MG63 (cell line): ENCODE measurements at regions not wholly inside any gene's neighbourhood (a gene's known extent, or its start where the extent isn't known, plus 50 kb on each side); places are given as distances from the start of the nearest gene placed in this dataset.

ENCODE experiments used
- DNase-seq: peaks from one replicate; pipeline ENCODE4 v3.0.0-alpha.2; 2020
- H3K27me3 ChIP-seq: fragments of 250-450 bp; sonication (Bioruptor Pico); 2 replicates; pipeline ENCODE4 v1.5.1; 2020; ENCODE audit warnings: mild to moderate bottlenecking, moderate library complexity
- H3K36me3 ChIP-seq: fragments of 250-450 bp; sonication (Bioruptor Pico); 2 replicates; pipeline ENCODE4 v1.5.1; 2020; ENCODE audit warnings: mild to moderate bottlenecking, moderate library complexity
- H3K4me3 ChIP-seq: fragments of 250-450 bp; sonication (Bioruptor Pico); 2 replicates; pipeline ENCODE4 v1.5.1; 2020; ENCODE audit warnings: mild to moderate bottlenecking, moderate library complexity
- H3K9me3 ChIP-seq: fragments of 250-450 bp; sonication (Bioruptor Pico); 2 replicates; pipeline ENCODE4 v1.5.1; 2020; ENCODE audit warnings: mild to moderate bottlenecking, moderate library complexity

DNA sequence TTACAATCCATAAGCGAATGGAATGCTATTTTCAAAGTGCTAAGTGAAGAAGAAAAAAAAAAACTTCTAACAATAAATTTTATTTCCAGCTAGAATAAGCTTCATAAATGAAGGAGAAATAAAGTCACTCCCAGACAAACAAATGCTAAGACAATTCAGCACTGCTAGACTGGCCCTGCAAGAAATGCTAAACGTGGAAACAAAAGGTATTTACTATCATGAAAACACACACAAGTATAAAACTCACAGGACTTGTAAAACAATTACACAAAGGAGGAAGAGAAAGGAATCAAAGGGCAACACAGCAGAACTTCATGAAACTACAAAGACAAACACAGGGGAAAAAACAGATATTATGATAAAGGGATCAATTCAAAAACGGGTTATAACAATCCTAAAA lies 85.8 kb upstream of the NELL2 start:
- H3K36me3 ChIP-seq: no peaks in the 10 kb centered on the region
- DNase-seq: no peak
- no peaks in the 10 kb centered on the region for H3K27me3 ChIP-seq
- no peak overlapping the region for H3K4me3 ChIP-seq
- H3K9me3 ChIP-seq: no peaks in the 10 kb centered on the region

DNA sequence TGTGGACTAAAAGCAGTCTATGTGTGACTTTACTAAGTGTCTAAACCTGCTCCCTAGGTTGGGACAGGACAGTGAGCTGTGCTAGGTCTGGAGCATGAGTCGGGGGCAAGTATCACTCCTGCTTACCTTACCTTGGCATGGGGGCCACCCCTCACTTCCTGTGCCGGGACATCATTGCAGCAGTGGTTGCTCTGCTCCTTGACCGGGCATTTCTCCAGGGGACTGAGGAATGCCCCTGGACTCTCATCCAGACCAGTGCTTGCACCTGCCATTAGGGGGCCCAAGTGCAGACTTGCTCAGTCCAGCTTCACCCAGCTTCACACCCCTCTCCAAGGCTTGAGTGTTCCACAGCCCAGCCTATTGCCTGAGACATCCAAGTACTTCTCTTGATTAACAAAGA lies 84.7 kb upstream of the NELL2 start:
- H3K9me3 ChIP-seq: no peaks in the 10 kb centered on the region
- H3K4me3 ChIP-seq: no peak overlapping the region
- H3K27me3 ChIP-seq: no peaks in the 10 kb centered on the region
- peak; percentile 6 for DNase-seq
- no peaks in the 10 kb centered on the region for H3K36me3 ChIP-seq

GRCh38 chr12:44960423-44960822 lies 84.3 kb upstream of the NELL2 start:
- Histone ChIP-seq H3K36me3 (no peaks in the 10 kb centered on the region), H3K27me3 (no peaks in the 10 kb centered on the region), H3K9me3 (no peaks in the 10 kb centered on the region), H3K4me3 (no peak overlapping the region)
- DNase-seq: no peak

DNA sequence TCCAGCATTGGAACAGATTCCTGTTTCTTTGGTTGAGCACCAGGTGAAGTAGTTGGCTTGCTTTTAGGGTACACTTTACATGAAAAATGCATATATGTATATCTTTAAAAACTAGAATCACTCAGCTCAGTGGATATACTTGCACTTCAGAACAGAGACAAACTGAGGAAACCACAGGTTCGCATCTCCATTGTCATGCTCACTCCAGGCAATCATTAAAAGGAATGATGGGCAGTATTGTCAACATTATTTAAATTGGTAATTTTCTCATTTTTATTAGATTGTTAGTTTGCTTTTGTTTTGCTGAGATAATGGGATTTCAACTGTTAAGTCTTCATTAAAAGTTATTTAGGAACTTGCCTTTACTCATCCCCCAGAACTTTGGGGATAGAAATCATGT lies 71.0 kb upstream of the NELL2 start:
- H3K4me3 ChIP-seq: no peak overlapping the region
- H3K9me3 ChIP-seq: no peaks in the 10 kb centered on the region
- H3K27me3 ChIP-seq: no peaks in the 10 kb centered on the region
- no peaks in the 10 kb centered on the region for H3K36me3 ChIP-seq
- no peak for DNase-seq

- H3K4me3 ChIP-seq: no peak overlapping the region
- H3K9me3 ChIP-seq: no peaks in the 10 kb centered on the region
- H3K36me3 ChIP-seq: no peaks in the 10 kb centered on the region
- no peak for DNase-seq
- no peaks in the 10 kb centered on the region for H3K27me3 ChIP-seq
Measured at GRCh38 chr12:44942714-44943113, 66.6 kb upstream of the NELL2 start.

DNA sequence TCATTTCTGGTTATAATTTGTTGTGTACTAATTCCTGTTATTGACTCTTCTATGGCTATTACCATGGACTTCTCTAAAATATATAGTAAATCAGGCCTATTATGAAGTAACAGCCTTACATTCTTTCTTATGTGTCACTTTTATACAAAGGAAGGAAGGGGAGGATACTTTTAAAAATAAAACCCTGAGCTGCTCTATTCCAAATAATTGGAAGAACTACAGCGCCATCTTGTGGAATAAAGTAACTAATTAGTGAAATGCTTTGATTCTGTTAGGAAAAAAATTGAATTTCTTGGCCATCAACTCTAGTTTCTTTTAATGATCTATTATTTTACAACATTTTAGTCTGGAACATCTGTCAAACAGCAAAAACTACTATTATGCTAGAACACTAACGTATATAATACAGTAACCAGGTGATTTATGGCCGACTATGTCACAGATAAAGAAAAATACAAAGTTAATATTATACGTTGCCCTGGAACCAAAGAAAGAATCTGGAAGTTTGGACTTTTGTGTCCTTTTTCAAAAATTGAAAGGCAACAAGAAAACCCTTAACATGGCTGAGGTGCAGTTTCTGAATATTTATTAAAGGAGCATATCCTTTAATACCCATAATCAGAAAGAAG lies 55.0 kb upstream of the NELL2 start:
- H3K27me3 ChIP-seq: no peaks in the 10 kb centered on the region
- no peaks in the 10 kb centered on the region for H3K36me3 ChIP-seq
- no peak for DNase-seq
- H3K4me3 ChIP-seq: no peak overlapping the region
- H3K9me3 ChIP-seq: no peaks in the 10 kb centered on the region

- no peaks in the 10 kb centered on the region for H3K9me3 ChIP-seq
- H3K36me3 ChIP-seq: no peaks in the 10 kb centered on the region
- no peak overlapping the region for H3K4me3 ChIP-seq
- H3K27me3 ChIP-seq: no peaks in the 10 kb centered on the region
- DNase-seq: no peak
Measured at GRCh38 chr12:44929236-44929885, 53.2 kb upstream of the NELL2 start.
